Heart right ventricle (tissue), 16 donors: ENCODE measurements at regions not wholly inside any gene's neighbourhood (a gene's known extent, or its start where the extent isn't known, plus 50 kb on each side); places are given as distances from the start of the nearest gene placed in this dataset.

Experiments
- ATAC-seq, 8 donors: fragments of 200-7000 bp; cut with Tn5 transposase; one replicate each; pipeline ENCODE4 v1.9.1; 2020; ENCODE audit warnings: mild to moderate bottlenecking in 8 of 8, moderate library complexity in 8 of 8, moderate number of reproducible peaks in 1 of 8
- DNase-seq, 2 donors: peaks; one replicate each; pipeline ENCODE4 v3.0.0-alpha.2; 2020
- H3K27ac ChIP-seq, 10 donors: fragments of 200-600 bp; sonication (generic) in 2 of 10; one replicate each; pipeline versions ENCODE4 v1.5.0 to v1.8.0; 2020 to 2022; ENCODE audit warnings: mild to moderate bottlenecking in 3 of 10
- H3K27me3 ChIP-seq, 7 donors: fragments of 200-600 bp; one replicate each; pipeline ENCODE4 v1.8.0; 2021 to 2022; ENCODE audit warnings: mild to moderate bottlenecking in 2 of 7
- H3K36me3 ChIP-seq, 9 donors: fragments of 200-600 bp; sonication (generic) in 1 of 9; one replicate each; pipeline versions ENCODE4 v1.5.0 to v1.8.0; 2020 to 2022; ENCODE audit warnings: mild to moderate bottlenecking in 2 of 9
- H3K4me1 ChIP-seq, 9 donors: fragments of 200-600 bp; sonication (generic) in 1 of 9; one replicate each; pipeline versions ENCODE4 v1.5.0 to v1.8.0; 2020 to 2022; ENCODE audit warnings: mild to moderate bottlenecking in 4 of 9
- H3K4me3 ChIP-seq, 10 donors: fragments of 200-600 bp; sonication (generic) in 2 of 10; one replicate each; pipeline versions ENCODE4 v1.5.0 to v1.8.0; 2020 to 2022; ENCODE audit warnings: mild to moderate bottlenecking in 7 of 10, moderate library complexity in 2 of 10
- H3K9me3 ChIP-seq, 11 donors: fragments of 200-600 bp in 10 of 11; sonication (generic) in 2 of 11; one replicate each; pipeline versions ENCODE4 v1.5.0 to v1.8.0; 2013 to 2022; ENCODE audit warnings: mild to moderate bottlenecking in 2 of 11, control low read depth in 1 of 11, moderate library complexity in 1 of 11
- CTCF ChIP-seq, 9 donors: fragments of 200-600 bp; sonication (generic) in 2 of 9; IDR thresholded peaks; one replicate each; pipeline versions ENCODE4 v1.5.0 to v1.8.0; 2021 to 2022; ENCODE audit warnings: antibody characterized with exemption in 9 of 9, mild to moderate bottlenecking in 5 of 9, moderate library complexity in 1 of 9
- WGBS, 2 donors: extraction: QIAGEN DNeasy Blood & Tissue Kit; methylation state at CpG; one replicate each; pipeline ENCODE4 v1.1.7; 2013; ENCODE audit warnings: inconsistent platforms in 1 of 2; 5-methylcytosine and 5-hydroxymethylcytosine counted together
- intact Hi-C, 10 donors: fragments of 100-400 bp; cut with DNase I; formaldehyde crosslinking; loops; one replicate each; pipeline versions ENCODE4 v1.11.1 to v1.14.2; 2022
- donor health status: Arrhythmogenic right ventricular cardiomyopathy.
- donor health status: ischemic (EF 13 %, LVEDD 7.1; RV severe dilation, severe dysfunction).
- donor health status: healthy with polysubstance abuse.
- donor health status: DM: no; HTN: yes; CAD: no.
- donor health status: DM: no; HTN: no; CAD: no.
- donor health status: ischemic (EF 25% LVEDD 6.9; RV normal size, moderate dysfunction).
- donor health status: ischemic (EF 25% LVEDD 5.7; RV mildly dilated, moderate dysfunction).
- donor health status: healthy.
- donor health status: DM: yes; HTN: yes; CAD: no.
- donor health status: Ischemic cardiomyopathy.
- donor health status: ischemic (EF 35%, LVEDD 5.7; RV mildly dilated, moderate dysfunction).
- donor health status: nonischemic (EF 11% LVEDD 7.7; RV severe dilation, severe dysfunction).
- donor health status: DM: yes; HTN: yes; CAD: no.
- donor health status: PGD.
- donor health status: ischemic (EF 29% LVEDD 5.4; RV normal size, mild dysfunction).
- donor health status: nonischemic (EF 23%, LVEDD 6.1; RV moderate dilation, normal function).

GRCh38 chr6:1131285-1132079 is 180.4 kb upstream of the FOXQ1 start:
- ATAC-seq (peak; percentile 41 to 80 (median 61)), DNase-seq (peak in 1 of 2 donors; percentile 38)
- Histone ChIP-seq H3K27ac (peak overlapping the region in 6 of 10 donors; percentile 3 to 67 (median 48)), H3K27me3 (peaks cover 0 to 5% (median 0%) of the 10 kb centered on the region in 7 donors), H3K9me3 (no peaks in the 10 kb centered on the region), H3K4me3 (no peak overlapping the region), H3K4me1 (peaks cover 0 to 20% (median 0%) of the 10 kb centered on the region in 9 donors), H3K36me3 (no peaks in the 10 kb centered on the region)
- no peak for TF ChIP-seq CTCF (IDR thresholded peaks at IDR 0.05)
- intact Hi-C loops, result no loop called here
- 37 to 40% methylated on average over 9 of the region's 9 CpGs for WGBS, 2 donors

DNA sequence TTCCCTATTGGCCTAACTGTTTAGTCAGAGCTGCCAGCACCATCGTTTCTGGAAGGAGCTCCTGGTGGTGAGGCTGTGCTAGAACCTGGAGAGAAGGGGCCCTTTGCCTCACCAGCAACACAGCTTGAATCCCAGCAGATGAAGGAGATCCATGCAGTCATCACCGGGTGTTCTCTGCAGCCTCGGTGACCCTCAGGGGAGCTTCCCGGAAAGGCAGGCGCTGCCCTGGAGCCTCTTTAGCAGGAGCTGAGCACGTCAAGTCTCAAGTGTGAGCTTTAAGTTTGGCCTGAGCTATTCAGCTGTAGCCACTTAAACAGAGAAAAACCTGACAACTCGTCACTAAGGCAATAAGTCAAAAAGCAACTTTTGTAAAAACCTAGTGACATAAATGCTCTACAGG is 181.2 kb upstream of the FOXQ1 start:
- ATAC-seq, result peak; percentile 44 to 78 (median 68)
- no peak for TF ChIP-seq CTCF (IDR thresholded peaks at IDR 0.05)
- H3K27me3 ChIP-seq, result peaks cover 0 to 5% (median 0%) of the 10 kb centered on the region in 7 donors
- H3K36me3 ChIP-seq, result no peaks in the 10 kb centered on the region
- no peaks in the 10 kb centered on the region for H3K9me3 ChIP-seq
- H3K4me1 ChIP-seq, result peaks cover 0 to 20% (median 0%) of the 10 kb centered on the region in 9 donors
- intact Hi-C loops, result no loop called here
- H3K4me3 ChIP-seq, result no peak overlapping the region
- peak overlapping the region in 6 of 10 donors; percentile 3 to 67 (median 48) for H3K27ac ChIP-seq
- DNase-seq, result peak; percentile 18 to 51
- 61 to 63% methylated on average over 7 of the region's 7 CpGs for WGBS, 2 donors

DNA sequence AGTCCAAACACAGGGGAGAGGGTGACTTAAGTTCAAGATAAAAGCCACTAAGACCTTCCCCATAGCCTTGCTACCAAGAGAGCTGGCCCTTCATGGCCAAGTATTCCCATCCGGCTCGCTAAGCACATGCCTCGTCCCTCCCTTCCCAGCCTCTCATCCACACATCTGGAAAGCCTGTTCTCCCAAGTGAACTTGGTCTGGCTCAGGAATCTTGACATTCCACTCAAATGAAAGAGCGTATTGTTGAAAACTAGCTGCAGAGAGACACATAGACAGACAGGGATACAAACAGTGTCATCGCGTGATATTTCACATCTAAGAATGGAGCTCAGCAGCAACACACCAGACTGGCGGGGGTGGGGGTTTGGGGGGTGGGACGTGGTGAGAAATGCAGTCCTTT is 182.8 kb upstream of the FOXQ1 start:
- H3K4me1 ChIP-seq, result peaks cover 0 to 20% (median 0%) of the 10 kb centered on the region in 9 donors
- no peak overlapping the region for H3K4me3 ChIP-seq
- peak overlapping the region in 1 of 10 donors; percentile 58 for H3K27ac ChIP-seq
- peak in 1 of 2 donors; percentile 55 for DNase-seq
- no peaks in the 10 kb centered on the region for H3K36me3 ChIP-seq
- ATAC-seq, result peak; percentile 61 to 84 (median 70)
- TF ChIP-seq CTCF (IDR thresholded peaks at IDR 0.05), result no peak
- intact Hi-C loops, result no loop called here
- WGBS, 2 donors, result 60 to 66% methylated on average over 8 of the region's 8 CpGs
- H3K27me3 ChIP-seq, result peaks cover 0 to 5% (median 0%) of the 10 kb centered on the region in 7 donors
- no peaks in the 10 kb centered on the region for H3K9me3 ChIP-seq

- TF ChIP-seq CTCF (IDR thresholded peaks at IDR 0.05), result no peak
- no peak overlapping the region for H3K27ac ChIP-seq
- DNase-seq, result no peak
- no peak for ATAC-seq
- peaks cover 0 to 20% (median 0%) of the 10 kb centered on the region in 9 donors for H3K4me1 ChIP-seq
- no peaks in the 10 kb centered on the region for H3K36me3 ChIP-seq
- no peak overlapping the region for H3K4me3 ChIP-seq
- intact Hi-C loops, result no loop called here
- 90 to 91% methylated on average over 12 of the region's 12 CpGs for WGBS, 2 donors
- H3K27me3 ChIP-seq, result no peaks in the 10 kb centered on the region
- H3K9me3 ChIP-seq, result no peaks in the 10 kb centered on the region
These were observed 184.2 kb upstream of the FOXQ1 start for GRCh38 chr6:1127597-1128288.
